ENCODE measurements at regions not wholly inside any gene's neighbourhood (a gene's known extent, or its start where the extent isn't known, plus 50 kb on each side); places are given as distances from the start of the nearest gene placed in this dataset.

GRCh38 chr6:82013561-82014530 is 233.7 kb downstream of the IBTK start:
- DNase-seq = no peak

- peak; percentile 21 for DNase-seq
Measured at GRCh38 chr6:82006027-82006738, 241.4 kb downstream of the IBTK start.

GRCh38 chr6:82000551-82000950 is 247.0 kb downstream of the IBTK start:
- DNase-seq = no peak

DNA sequence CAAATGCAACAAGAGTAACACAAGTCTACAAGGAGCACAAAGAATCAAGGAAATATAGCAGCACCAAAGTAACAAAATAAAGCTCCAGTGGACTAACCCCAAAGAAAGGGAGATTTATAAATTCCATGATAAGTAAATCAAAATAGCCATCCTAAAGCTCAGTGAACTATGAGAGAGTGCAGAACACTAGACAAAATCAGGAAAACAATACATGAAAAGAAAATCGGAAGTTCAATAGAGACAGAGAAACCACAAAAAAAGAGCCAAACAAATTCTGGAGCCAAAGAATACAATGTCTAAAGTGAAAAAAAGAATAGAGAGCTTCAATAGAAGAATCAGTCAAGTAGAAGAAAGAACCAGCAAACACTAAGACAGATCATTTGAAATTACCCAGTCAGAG is 247.3 kb upstream of the TENT5A start:
- no peak for DNase-seq

GRCh38 chr6:81999270-81999669 is 246.8 kb upstream of the TENT5A start:
- no peak for DNase-seq

DNA sequence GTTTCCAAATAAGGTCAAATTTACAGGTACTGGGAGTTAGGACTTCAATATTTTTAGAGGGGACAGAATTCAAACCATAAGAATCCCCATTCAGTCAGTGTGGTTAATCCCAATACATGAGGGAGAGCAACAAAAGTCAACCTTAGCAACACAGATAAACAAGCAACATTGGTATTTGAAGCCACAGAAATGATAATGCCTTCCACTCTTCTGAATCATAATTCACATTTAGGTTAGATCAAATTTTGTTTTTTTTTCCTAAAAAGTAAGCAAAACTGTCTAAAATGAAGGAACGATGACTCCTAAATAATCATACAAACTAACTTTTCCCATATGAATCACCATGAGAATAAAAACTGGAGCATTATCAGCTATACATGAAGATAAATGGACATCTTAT is 246.0 kb upstream of the TENT5A start:
- DNase-seq = no peak

DNA sequence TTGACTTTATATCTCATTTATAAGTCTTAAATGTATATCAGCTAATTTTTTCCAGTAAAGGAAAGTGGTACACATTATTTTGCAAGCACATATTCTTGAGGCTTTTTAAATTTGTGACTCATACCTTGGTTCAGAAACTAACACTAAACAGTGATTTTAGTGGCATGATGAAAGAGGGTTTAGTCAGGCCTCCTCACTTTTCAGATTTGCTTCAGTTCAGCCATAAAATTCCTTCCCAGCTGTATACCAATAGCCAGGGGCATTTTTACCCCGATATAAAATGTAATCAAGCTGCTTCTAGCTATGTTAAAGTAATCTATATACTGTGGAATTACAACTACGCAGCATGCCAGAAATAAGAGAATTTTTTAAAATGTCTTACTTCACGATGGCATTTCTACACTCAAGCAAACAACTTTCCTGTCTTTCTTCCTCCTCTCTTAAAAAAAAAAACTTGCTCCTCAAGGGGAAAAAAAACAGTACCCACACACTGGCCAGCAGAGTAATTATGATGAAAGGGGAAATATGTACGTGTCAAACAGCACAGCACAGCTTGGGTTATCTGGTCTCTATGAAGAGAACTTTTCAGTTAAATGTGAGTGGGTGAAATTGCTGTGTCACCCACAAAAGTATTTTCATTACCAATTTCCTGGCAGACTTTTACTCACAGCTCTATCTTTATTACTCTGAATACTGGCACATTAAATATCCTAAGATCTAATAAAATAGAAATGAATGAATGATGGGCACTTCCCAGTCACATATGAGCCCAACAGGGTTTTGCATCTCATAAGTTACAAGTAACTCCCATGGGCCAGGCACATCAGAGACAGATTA is 244.8 kb upstream of the TENT5A start:
- DNase-seq = no peak

GRCh38 chr6:81996414-81996813 is 243.9 kb upstream of the TENT5A start:
- DNase-seq = no peak

DNA sequence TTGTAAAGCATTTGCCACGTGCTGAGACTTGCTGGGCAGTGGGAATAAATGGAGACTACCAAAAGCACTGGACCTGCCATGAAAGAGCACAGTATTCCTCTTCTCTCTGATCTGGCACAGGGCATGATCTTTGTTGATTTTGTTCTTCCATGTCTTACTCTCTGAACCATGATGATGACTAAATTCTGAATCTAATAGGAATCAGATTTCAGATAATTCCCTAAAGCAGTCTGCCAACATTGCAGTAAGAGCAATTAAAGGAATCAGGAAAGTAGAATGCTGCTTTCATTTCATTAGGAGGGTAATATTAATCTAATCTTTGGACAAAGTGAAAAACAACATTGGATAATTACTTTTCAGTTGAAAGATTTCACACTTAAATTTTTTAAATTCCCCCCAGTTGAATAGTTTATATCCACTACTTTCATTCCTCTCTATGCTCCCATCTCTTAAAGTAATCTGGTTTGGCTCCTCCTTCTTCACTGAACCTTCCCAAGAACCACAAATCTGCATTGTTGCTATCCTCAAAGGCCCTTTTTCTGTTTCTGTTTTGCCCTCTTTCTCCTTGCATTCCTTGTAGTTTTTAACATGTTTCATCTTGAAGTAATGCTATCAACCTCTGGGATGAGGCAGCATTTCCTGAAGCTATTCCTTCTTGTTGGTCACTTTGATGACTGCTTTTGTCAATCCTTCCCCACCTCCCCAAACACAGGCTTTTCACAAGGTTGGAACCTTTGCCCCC is 243.2 kb upstream of the TENT5A start:
- no peak for DNase-seq

GRCh38 chr6:81988871-81989270 is 236.4 kb upstream of the TENT5A start:
- DNase-seq = no peak

DNA sequence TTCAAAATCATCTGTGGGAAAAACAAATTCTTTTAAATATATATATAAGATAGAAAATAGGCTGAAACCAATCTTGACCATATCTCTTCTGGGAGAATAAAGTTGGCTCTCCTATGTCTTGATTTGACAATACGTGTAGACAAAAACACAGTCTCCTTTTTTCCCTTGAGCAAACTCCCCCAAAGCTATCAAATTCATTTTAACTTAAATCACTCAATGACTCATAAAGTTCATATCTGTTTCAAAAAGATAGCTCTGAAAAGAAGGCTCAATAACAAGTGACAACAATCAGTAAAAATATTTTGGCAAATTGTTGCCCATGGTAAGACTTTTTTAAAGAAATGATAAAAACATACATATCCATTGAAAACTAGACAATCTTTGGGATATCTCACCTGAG is 236.0 kb upstream of the TENT5A start:
- no peak for DNase-seq

- no peak for DNase-seq
Measured at GRCh38 chr6:81987293-81987692, 234.8 kb upstream of the TENT5A start.

- no peak for DNase-seq
Measured at GRCh38 chr6:81985191-81985590, 232.7 kb upstream of the TENT5A start.

GRCh38 chr6:81984599-81984998 is 232.1 kb upstream of the TENT5A start:
- no peak for DNase-seq

DNA sequence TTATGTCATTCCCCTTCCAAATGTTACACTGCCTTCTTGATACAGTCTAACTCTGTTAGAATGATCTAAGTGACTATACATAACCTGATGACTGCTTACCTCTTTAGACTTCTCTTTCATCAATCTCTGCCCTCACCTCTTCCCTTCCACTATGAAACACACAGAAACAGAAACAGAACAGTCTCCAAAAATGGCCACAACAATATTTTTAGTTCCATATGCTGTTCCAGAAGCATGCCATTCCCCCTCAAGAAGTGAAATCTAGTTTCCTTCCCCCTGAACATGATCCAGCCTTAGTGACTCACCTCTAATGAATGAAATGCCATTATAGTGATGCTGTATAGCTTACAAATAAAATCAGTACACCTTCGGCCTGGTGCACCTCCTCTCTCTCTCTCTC is 229.3 kb upstream of the TENT5A start:
- DNase-seq = no peak

DNA sequence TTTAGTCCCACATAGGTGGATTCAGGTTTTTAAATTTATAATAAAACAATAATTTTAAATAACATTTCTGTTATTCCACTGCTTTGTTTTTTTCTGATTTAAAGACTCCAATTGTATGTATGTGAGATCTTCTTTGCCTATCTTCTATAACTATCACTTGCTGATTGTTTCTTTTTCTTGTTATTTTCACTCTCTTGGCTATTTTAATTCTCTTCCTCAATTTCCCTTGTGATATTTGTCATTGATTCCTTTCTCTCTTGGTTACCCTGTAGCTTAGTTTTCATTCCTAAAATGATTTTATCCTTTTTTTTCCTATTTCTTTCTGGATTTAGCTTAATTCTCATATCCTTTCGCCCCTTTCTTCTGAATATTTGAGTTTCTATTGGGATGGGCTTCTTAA is 227.3 kb upstream of the TENT5A start:
- no peak for DNase-seq

DNA sequence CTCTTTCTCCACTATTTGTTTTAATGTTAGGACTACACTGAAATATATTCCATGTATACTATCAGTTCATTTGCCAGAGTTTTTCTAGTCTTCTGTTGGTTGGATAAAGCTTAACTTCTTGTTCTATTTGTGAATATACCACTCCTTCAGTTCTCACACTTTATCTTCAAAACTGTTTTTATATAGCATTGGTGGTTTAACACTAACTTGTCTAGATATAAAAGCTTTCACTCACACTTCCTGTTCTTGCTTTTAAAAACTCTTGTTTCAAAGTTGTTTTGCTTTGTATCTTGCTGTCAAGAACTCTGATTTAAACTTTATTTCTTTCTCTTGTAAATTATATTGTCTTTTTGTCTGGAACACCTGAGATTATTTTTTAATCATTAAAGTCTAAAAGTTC is 226.8 kb upstream of the TENT5A start:
- no peak for DNase-seq

GRCh38 chr6:81978230-81978629 is 225.7 kb upstream of the TENT5A start:
- no peak for DNase-seq

GRCh38 chr6:81977486-81977885 is 225.0 kb upstream of the TENT5A start:
- DNase-seq = no peak

- DNase-seq = no peak
Measured at GRCh38 chr6:81969814-81970213, 217.3 kb upstream of the TENT5A start.

GRCh38 chr6:81969011-81969410 is 216.5 kb upstream of the TENT5A start:
- DNase-seq = no peak

DNA sequence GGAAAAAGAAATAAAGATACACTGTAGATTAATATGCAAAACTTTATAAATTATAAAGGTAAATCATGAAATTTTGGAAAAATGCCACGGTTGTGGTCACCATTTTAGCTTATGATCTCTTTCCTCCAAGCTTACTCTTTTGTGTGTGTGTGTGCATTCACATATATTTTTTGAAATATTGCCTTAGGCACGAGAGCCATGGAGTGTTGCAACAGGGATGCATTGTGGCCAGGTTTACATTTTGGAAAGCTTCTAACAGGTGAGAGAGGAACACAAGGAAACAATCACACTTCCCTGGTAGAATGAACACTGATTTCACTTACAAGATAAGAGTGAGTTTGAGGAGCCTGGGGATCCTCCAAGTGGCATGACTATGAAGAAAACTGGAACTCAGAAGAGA is 214.5 kb upstream of the TENT5A start:
- no peak for DNase-seq

- no peak for DNase-seq
Measured at GRCh38 chr6:81962198-81962597, 209.7 kb upstream of the TENT5A start.
